ENCODE measurements at regions not wholly inside any gene's neighbourhood (a gene's known extent, or its start where the extent isn't known, plus 50 kb on each side); places are given as distances from the start of the nearest gene placed in this dataset.
"Not testable (repeated sequence)": the region's sequence is repeated elsewhere in the genome, so short reads cannot be mapped to it uniquely, and the experiment has no call there.

- H3K4me3 ChIP-seq (replicated peaks in 1 of 2; ENCODE audit: low read depth in 1 of 2, low read length in 2 of 2): no peak overlapping the region
- ChIA-PET CTCF (no interaction called here), POLR2A (no interaction called here), RAD21 (ENCODE audit: low non-redundant PET in 1 of 2, low total read pairs in 2 of 2, uncharacterized antibody in 2 of 2, unreplicated experiment in 2 of 2) (no interaction called here)
- H3K9ac ChIP-seq (ENCODE audit: low read length): no peak overlapping the region
- no peak overlapping the region for H2AFZ ChIP-seq (ENCODE audit: low read depth, low read length, poor library complexity, severe bottlenecking)
- intact Hi-C loops (cut with micrococcal nuclease): no loop called here
- H3K79me2 ChIP-seq (ENCODE audit: insufficient read depth, low read length): no peaks in the 10 kb centered on the region
- TF ChIP-seq EZH2 (IDR thresholded peaks at IDR 0.05): no peak
- TF ChIP-seq FOSL1 (IDR thresholded peaks at IDR 0.05; ENCODE audit: low read depth): no peak
- no peak for TF ChIP-seq ELF1 (IDR thresholded peaks at IDR 0.05; ENCODE audit: borderline replicate concordance, low read depth)
- TF ChIP-seq, protein P1, sequence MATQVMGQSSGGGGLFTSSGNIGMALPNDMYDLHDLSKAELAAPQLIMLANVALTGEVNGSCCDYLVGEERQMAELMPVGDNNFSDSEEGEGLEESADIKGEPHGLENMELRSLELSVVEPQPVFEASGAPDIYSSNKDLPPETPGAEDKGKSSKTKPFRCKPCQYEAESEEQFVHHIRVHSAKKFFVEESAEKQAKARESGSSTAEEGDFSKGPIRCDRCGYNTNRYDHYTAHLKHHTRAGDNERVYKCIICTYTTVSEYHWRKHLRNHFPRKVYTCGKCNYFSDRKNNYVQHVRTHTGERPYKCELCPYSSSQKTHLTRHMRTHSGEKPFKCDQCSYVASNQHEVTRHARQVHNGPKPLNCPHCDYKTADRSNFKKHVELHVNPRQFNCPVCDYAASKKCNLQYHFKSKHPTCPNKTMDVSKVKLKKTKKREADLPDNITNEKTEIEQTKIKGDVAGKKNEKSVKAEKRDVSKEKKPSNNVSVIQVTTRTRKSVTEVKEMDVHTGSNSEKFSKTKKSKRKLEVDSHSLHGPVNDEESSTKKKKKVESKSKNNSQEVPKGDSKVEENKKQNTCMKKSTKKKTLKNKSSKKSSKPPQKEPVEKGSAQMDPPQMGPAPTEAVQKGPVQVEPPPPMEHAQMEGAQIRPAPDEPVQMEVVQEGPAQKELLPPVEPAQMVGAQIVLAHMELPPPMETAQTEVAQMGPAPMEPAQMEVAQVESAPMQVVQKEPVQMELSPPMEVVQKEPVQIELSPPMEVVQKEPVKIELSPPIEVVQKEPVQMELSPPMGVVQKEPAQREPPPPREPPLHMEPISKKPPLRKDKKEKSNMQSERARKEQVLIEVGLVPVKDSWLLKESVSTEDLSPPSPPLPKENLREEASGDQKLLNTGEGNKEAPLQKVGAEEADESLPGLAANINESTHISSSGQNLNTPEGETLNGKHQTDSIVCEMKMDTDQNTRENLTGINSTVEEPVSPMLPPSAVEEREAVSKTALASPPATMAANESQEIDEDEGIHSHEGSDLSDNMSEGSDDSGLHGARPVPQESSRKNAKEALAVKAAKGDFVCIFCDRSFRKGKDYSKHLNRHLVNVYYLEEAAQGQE (IDR thresholded peaks at IDR 0.05; ENCODE audit: low read depth): no peak
- TF ChIP-seq POLR2AphosphoS5 (IDR thresholded peaks at IDR 0.05; ENCODE audit: low read depth, low read length): no peak
- no peak for TF ChIP-seq YY1 (IDR thresholded peaks at IDR 0.05; ENCODE audit: extremely low read depth, insufficient replicate concordance, low read depth, low read length)
- TF ChIP-seq CEBPB (IDR thresholded peaks at IDR 0.05; ENCODE audit: low read depth): no peak
- TF ChIP-seq CBX3 (IDR thresholded peaks at IDR 0.05; ENCODE audit: low read depth): no peak
- TF ChIP-seq TCF7L2 (IDR thresholded peaks at IDR 0.05; ENCODE audit: borderline replicate concordance, extremely low read depth, insufficient read depth, insufficient read length): no peak
- no peak for TF ChIP-seq SP1 (IDR thresholded peaks at IDR 0.05; ENCODE audit: low read depth)
- no peak for TF ChIP-seq RAD21 (IDR thresholded peaks at IDR 0.05; ENCODE audit: low read depth)
- no peak for TF ChIP-seq CTCF (IDR thresholded peaks at IDR 0.05 in 2 of 3, conservative IDR thresholded peaks at IDR 0.05 in 1 of 3; ENCODE audit: borderline replicate concordance in 1 of 3, insufficient read depth in 1 of 3, low read depth in 2 of 3, low read length in 2 of 3)
- no peak for TF ChIP-seq SRF (IDR thresholded peaks at IDR 0.05; ENCODE audit: low read depth)
- H3K36me3 ChIP-seq (ENCODE audit: control insufficient read depth in 1 of 2, insufficient read depth in 2 of 2, low read length in 2 of 2): no peaks in the 10 kb centered on the region
- no peaks in the 10 kb centered on the region for H3K4me1 ChIP-seq (ENCODE audit: control insufficient read depth in 1 of 2, insufficient read depth in 2 of 2, low read length in 2 of 2)
- DNase-seq (ENCODE audit: low read depth, low spot score) (no peak), ATAC-seq (no peak)
- BruUV-seq (replicated peaks): no TSS peak
- H3K4me2 ChIP-seq (ENCODE audit: low read length): no peak overlapping the region
- H3K27me3 ChIP-seq (ENCODE audit: insufficient read depth, low read length): no peaks in the 10 kb centered on the region
- H3K9me3 ChIP-seq (ENCODE audit: control insufficient read depth in 1 of 2, insufficient read depth in 1 of 2, low read depth in 1 of 2, low read length in 2 of 2): no peaks in the 10 kb centered on the region
- H3K9me2 ChIP-seq (ENCODE audit: insufficient read depth): no peaks in the 10 kb centered on the region
- no peaks in the 10 kb centered on the region for H4K20me1 ChIP-seq (ENCODE audit: insufficient read depth)
- H3K27ac ChIP-seq (ENCODE audit: low read depth, low read length): no peak overlapping the region
Measured at GRCh38 chrX:39067866-39068265, 266.6 kb downstream of the MID1IP1 start.

DNA sequence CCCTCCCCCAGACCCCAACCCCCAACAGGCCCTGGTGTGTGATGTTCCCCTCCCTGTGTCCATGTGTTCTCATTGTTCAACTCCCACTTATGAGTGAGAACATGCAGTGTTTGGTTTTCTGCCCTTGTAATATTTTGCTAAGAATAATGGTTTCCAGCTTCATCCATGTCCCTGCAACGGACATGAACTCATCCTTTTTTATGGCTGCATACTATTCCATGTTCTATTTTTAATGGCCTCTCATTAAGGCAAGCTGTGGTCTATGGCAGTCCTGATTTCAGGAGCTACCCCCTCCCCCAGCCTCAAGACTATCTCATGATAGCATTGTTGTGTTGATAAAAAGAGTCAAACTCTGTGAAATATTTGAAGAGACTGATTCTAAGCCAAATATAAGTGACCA is 267.4 kb downstream of the MID1IP1 start:
- DNase-seq (ENCODE audit: low read depth, low spot score); H3K4me3 ChIP-seq (replicated peaks in 1 of 2; ENCODE audit: low read depth in 1 of 2, low read length in 2 of 2); CTCF ChIA-PET; H3K27me3 ChIP-seq (ENCODE audit: insufficient read depth, low read length); H4K20me1 ChIP-seq (ENCODE audit: insufficient read depth); H3K79me2 ChIP-seq (ENCODE audit: insufficient read depth, low read length); H2AFZ ChIP-seq (ENCODE audit: low read depth, low read length, poor library complexity, severe bottlenecking); H3K4me2 ChIP-seq (ENCODE audit: low read length); H3K36me3 ChIP-seq (ENCODE audit: control insufficient read depth in 1 of 2, insufficient read depth in 2 of 2, low read length in 2 of 2); H3K9me2 ChIP-seq (ENCODE audit: insufficient read depth); RAD21 ChIA-PET (ENCODE audit: low non-redundant PET in 1 of 2, low total read pairs in 2 of 2, uncharacterized antibody in 2 of 2, unreplicated experiment in 2 of 2); intact Hi-C loops (cut with micrococcal nuclease); POLR2A ChIA-PET; H3K27ac ChIP-seq (ENCODE audit: low read depth, low read length); H3K9me3 ChIP-seq (ENCODE audit: control insufficient read depth in 1 of 2, insufficient read depth in 1 of 2, low read depth in 1 of 2, low read length in 2 of 2); BruUV-seq (replicated peaks); H3K9ac ChIP-seq (ENCODE audit: low read length); ATAC-seq; H3K4me1 ChIP-seq (ENCODE audit: control insufficient read depth in 1 of 2, insufficient read depth in 2 of 2, low read length in 2 of 2): not testable (repeated sequence)

All from HCT116 (cell line).